H9 (cell line): ENCODE measurements at regions not wholly inside any gene's neighbourhood (a gene's known extent, or its start where the extent isn't known, plus 50 kb on each side); places are given as distances from the start of the nearest gene placed in this dataset.
"Not testable (repeated sequence)": the region's sequence is repeated elsewhere in the genome, so short reads cannot be mapped to it uniquely, and the experiment has no call there.

Experiments used
- DNase-seq: peaks from one replicate; pipeline ENCODE4 v3.0.0-alpha.2; 2017
- H2AFZ ChIP-seq: one replicate; pipeline ENCODE4 v1.6.1; 2013; ENCODE audit warnings: mild to moderate bottlenecking, low read length, control low read depth, moderate library complexity
- H2AK5ac ChIP-seq: 2 replicates; pipeline ENCODE4 v1.6.1; 2013; ENCODE audit warnings: low read length, control low read depth, mixed read lengths; ENCODE audit not compliant: insufficient read length
- H2BK120ac ChIP-seq: one replicate; pipeline ENCODE4 v1.6.1; 2013; ENCODE audit warnings: low read depth, mild to moderate bottlenecking, low read length, control low read depth, inconsistent platforms; ENCODE audit not compliant: poor library complexity, severe bottlenecking
- H2BK12ac ChIP-seq: 2 replicates; pipeline ENCODE4 v1.6.1; 2013; ENCODE audit warnings: low read length, control low read depth, mixed read lengths, low read depth; ENCODE audit not compliant: insufficient read length
- H2BK15ac ChIP-seq: 2 replicates; pipeline ENCODE4 v1.6.1; 2013; ENCODE audit warnings: low read depth, low read length, control low read depth
- H2BK20ac ChIP-seq: one replicate; pipeline ENCODE4 v1.6.1; 2013; ENCODE audit warnings: low read depth, mild to moderate bottlenecking, low read length, control low read depth, inconsistent platforms; ENCODE audit not compliant: poor library complexity, severe bottlenecking
- H2BK5ac ChIP-seq: 2 replicates; pipeline ENCODE4 v1.6.1; 2013; ENCODE audit warnings: low read length, control low read depth, mixed read lengths; ENCODE audit not compliant: insufficient read length
- H3K14ac ChIP-seq: 2 replicates; pipeline ENCODE4 v1.6.1; 2013; ENCODE audit warnings: low read length, control low read depth; ENCODE audit not compliant: insufficient read depth
- H3K18ac ChIP-seq: 2 replicates; pipeline ENCODE4 v1.6.1; 2013; ENCODE audit warnings: low read depth, mild to moderate bottlenecking, mixed read lengths, low read length, control low read depth; ENCODE audit not compliant: insufficient read length
- H3K23ac ChIP-seq: 2 replicates; pipeline ENCODE4 v1.6.1; 2013; ENCODE audit warnings: low read length, control low read depth, mixed read lengths, low read depth; ENCODE audit not compliant: insufficient read length
- H3K23me2 ChIP-seq: 2 replicates; pipeline ENCODE4 v1.6.1; 2013; ENCODE audit warnings: low read depth, mild to moderate bottlenecking, mixed read lengths, low read length, control low read depth; ENCODE audit not compliant: insufficient read length, poor library complexity, severe bottlenecking
- H3K27ac ChIP-seq: 2 replicates; pipeline ENCODE4 v1.5.1; 2013; ENCODE audit warnings: low read length, control low read depth, mixed read lengths, low read depth; ENCODE audit not compliant: insufficient read length
- H3K27me3 ChIP-seq: 2 replicates; pipeline ENCODE4 v1.6.1; 2013; ENCODE audit warnings: low read length, control low read depth, inconsistent platforms; ENCODE audit not compliant: insufficient read depth
- H3K4ac ChIP-seq: 2 replicates; pipeline ENCODE4 v1.6.1; 2013; ENCODE audit warnings: low read depth, mild to moderate bottlenecking, control low read depth, inconsistent platforms, low read length, moderate library complexity
- H3K4me1 ChIP-seq: 2 replicates; pipeline ENCODE4 v1.6.1; 2013; ENCODE audit warnings: low read length, control low read depth, inconsistent platforms; ENCODE audit not compliant: insufficient read depth
- H3K4me2 ChIP-seq: 2 replicates; pipeline ENCODE4 v1.6.1; 2013; ENCODE audit warnings: low read length, control low read depth, mixed read lengths; ENCODE audit not compliant: insufficient read length, insufficient read depth
- H3K56ac ChIP-seq: 2 replicates; pipeline ENCODE4 v1.6.1; 2013; ENCODE audit warnings: low read depth, mild to moderate bottlenecking, mixed read lengths, low read length, control low read depth; ENCODE audit not compliant: insufficient read length
- H3K79me1 ChIP-seq: 2 replicates; pipeline ENCODE4 v1.6.1; 2013; ENCODE audit warnings: low read depth, mild to moderate bottlenecking, moderate library complexity, low read length, control low read depth, inconsistent platforms; ENCODE audit not compliant: insufficient read depth, poor library complexity, severe bottlenecking
- H3K79me2 ChIP-seq: 2 replicates; pipeline ENCODE4 v1.6.1; 2013; ENCODE audit warnings: low read length, control low read depth, inconsistent platforms; ENCODE audit not compliant: insufficient read depth
- H3K9ac ChIP-seq: 2 replicates; pipeline ENCODE4 v1.6.1; 2013; ENCODE audit warnings: low read length, control low read depth, mixed read lengths; ENCODE audit not compliant: insufficient read length; ENCODE audit errors: extremely low read depth
- H3K9me3 ChIP-seq: one replicate; pipeline ENCODE4 v1.6.1; 2013; ENCODE audit warnings: low read depth, low read length, inconsistent platforms; ENCODE audit not compliant: control insufficient read depth
- H3T11ph ChIP-seq: one replicate; pipeline ENCODE4 v1.6.1; 2013; ENCODE audit warnings: mild to moderate bottlenecking, low read length, control low read depth, inconsistent platforms
- H4K20me1 ChIP-seq: one replicate; pipeline ENCODE4 v1.6.1; 2013; ENCODE audit not compliant: control insufficient read depth, insufficient read length, insufficient read depth
- H4K5ac ChIP-seq: 2 replicates; pipeline ENCODE4 v1.6.1; 2013; ENCODE audit warnings: low read depth, mild to moderate bottlenecking, mixed read lengths, low read length, control low read depth; ENCODE audit not compliant: insufficient read length
- H4K8ac ChIP-seq: replicated peaks from 2 replicates; pipeline ENCODE4 v1.6.1; 2013; ENCODE audit warnings: low read length, control low read depth, mixed read lengths, low read depth; ENCODE audit not compliant: insufficient read length
- H4K91ac ChIP-seq: 2 replicates; pipeline ENCODE4 v1.6.1; 2013; ENCODE audit warnings: low read depth, mild to moderate bottlenecking, moderate library complexity, mixed read lengths, low read length, control low read depth; ENCODE audit not compliant: insufficient read length
- H3K27ac Mint-ChIP-seq, 3 experiments: 2 replicates in 2 of 3; 3 replicates in 1 of 3; pipeline ENCODE4 v1.8.0; 2020 to 2021; ENCODE audit warnings: mixed read lengths in 3 of 3, mild to moderate bottlenecking in 1 of 3, moderate library complexity in 1 of 3
- H3K27me3 Mint-ChIP-seq: 2 replicates; pipeline ENCODE4 v1.8.0; 2021; ENCODE audit warnings: low read depth, mild to moderate bottlenecking, moderate library complexity, mixed read lengths
- H3K36me3 Mint-ChIP-seq, 3 experiments: 2 replicates in 2 of 3; 3 replicates in 1 of 3; pipeline ENCODE4 v1.8.0; 2020 to 2021; ENCODE audit warnings: low read depth in 3 of 3, mixed read lengths in 3 of 3; ENCODE audit not compliant: insufficient read depth in 1 of 3
- H3K4me1 Mint-ChIP-seq, 2 experiments: 2 replicates each; pipeline ENCODE4 v1.8.0; 2020; ENCODE audit warnings: mixed read lengths in 2 of 2
- H3K4me3 Mint-ChIP-seq, 2 experiments: 2 replicates in 1 of 2; 3 replicates in 1 of 2; pipeline ENCODE4 v1.8.0; 2020 to 2021; ENCODE audit warnings: mild to moderate bottlenecking in 2 of 2, mixed read lengths in 2 of 2, moderate library complexity in 1 of 2
- H3K9me3 Mint-ChIP-seq, 2 experiments: 2 replicates in 1 of 2; 3 replicates in 1 of 2; pipeline ENCODE4 v1.8.0; 2020; ENCODE audit warnings: mild to moderate bottlenecking in 2 of 2, mixed read lengths in 2 of 2, moderate library complexity in 1 of 2
- WGBS: extraction: QIAGEN DNeasy Blood & Tissue Kit; methylation state at CpG from one replicate; pipeline ENCODE4 v1.1.7; 2013; ENCODE audit warnings: missing lambda C conversion rate, low lambda C conversion rate, mixed read lengths; ENCODE audit not compliant: insufficient read length; ENCODE audit errors: extremely low coverage; 5-methylcytosine and 5-hydroxymethylcytosine counted together
- TF ChIP-seq, protein P1 (sequence below): fragments of 200-600 bp; sonication (generic); conservative IDR thresholded peaks from 3 replicates; pipeline ENCODE4 v1.8.0; 2021; ENCODE audit warnings: antibody characterized with exemption, mild to moderate bottlenecking

DNA sequence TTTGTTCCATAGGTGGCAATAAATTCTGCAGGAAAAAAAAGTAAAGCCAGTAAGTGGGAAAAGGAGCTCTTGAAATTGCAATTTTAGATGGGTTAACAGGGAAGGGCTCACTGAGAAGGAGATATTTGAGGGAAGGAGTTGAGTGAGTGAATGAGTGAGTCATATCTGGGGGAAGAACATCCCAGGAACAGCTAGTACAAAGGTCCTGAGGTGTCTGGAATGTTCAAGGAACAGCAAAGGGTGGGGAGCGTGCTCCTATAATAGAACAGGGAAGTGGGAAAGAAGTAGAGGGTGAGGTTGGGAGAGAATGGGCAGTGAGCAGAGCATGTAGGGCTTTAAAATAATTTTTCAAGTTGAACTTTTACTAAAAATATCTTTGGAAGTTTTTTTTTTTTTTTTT is 68.0 kb upstream of the PSME4 start:
- no peak overlapping the region for H3K27ac Mint-ChIP-seq
- no peaks in the 10 kb centered on the region for H3K27me3 ChIP-seq
- H3K79me2 ChIP-seq: no peaks in the 10 kb centered on the region
- no peak overlapping the region for H4K8ac ChIP-seq
- no peak overlapping the region for H3K4me2 ChIP-seq
- H3K14ac ChIP-seq: no peak overlapping the region
- no peaks in the 10 kb centered on the region for H3K9me3 ChIP-seq
- H3K56ac ChIP-seq: no peak overlapping the region
- no peaks in the 10 kb centered on the region for H3K23me2 ChIP-seq
- no peak overlapping the region for H3K9ac ChIP-seq
- H3K79me1 ChIP-seq: no peaks in the 10 kb centered on the region
- no peak overlapping the region for H2AK5ac ChIP-seq
- H3K36me3 Mint-ChIP-seq: no peaks in the 10 kb centered on the region
- H3K27me3 Mint-ChIP-seq: no peaks in the 10 kb centered on the region
- no peaks in the 10 kb centered on the region; a peak in 1 of 5 replicates for H3K9me3 Mint-ChIP-seq
- H2AFZ ChIP-seq: no peak overlapping the region
- H3K4ac ChIP-seq: no peak overlapping the region
- H3T11ph ChIP-seq: no peak overlapping the region
- H2BK20ac ChIP-seq: no peak overlapping the region
- H2BK15ac ChIP-seq: no peak overlapping the region
- no peaks in the 10 kb centered on the region for H4K20me1 ChIP-seq
- no CpG with 5 or more reads among the region's 1 CpG for WGBS
- no peak overlapping the region for H2BK12ac ChIP-seq
- no peaks in the 10 kb centered on the region for H3K4me1 ChIP-seq
- H3K4me1 Mint-ChIP-seq: no peaks in the 10 kb centered on the region
- H3K23ac ChIP-seq: no peak overlapping the region
- H4K91ac ChIP-seq: no peak overlapping the region
- H2BK120ac ChIP-seq: no peak overlapping the region
- TF ChIP-seq, protein P1, sequence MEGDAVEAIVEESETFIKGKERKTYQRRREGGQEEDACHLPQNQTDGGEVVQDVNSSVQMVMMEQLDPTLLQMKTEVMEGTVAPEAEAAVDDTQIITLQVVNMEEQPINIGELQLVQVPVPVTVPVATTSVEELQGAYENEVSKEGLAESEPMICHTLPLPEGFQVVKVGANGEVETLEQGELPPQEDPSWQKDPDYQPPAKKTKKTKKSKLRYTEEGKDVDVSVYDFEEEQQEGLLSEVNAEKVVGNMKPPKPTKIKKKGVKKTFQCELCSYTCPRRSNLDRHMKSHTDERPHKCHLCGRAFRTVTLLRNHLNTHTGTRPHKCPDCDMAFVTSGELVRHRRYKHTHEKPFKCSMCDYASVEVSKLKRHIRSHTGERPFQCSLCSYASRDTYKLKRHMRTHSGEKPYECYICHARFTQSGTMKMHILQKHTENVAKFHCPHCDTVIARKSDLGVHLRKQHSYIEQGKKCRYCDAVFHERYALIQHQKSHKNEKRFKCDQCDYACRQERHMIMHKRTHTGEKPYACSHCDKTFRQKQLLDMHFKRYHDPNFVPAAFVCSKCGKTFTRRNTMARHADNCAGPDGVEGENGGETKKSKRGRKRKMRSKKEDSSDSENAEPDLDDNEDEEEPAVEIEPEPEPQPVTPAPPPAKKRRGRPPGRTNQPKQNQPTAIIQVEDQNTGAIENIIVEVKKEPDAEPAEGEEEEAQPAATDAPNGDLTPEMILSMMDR: no peak
- H2BK5ac ChIP-seq: no peak overlapping the region
- no peak overlapping the region for H3K4me3 Mint-ChIP-seq
- no peak for DNase-seq
- no peak overlapping the region for H3K18ac ChIP-seq
- no peak overlapping the region for H4K5ac ChIP-seq
- H3K27ac ChIP-seq: no peak overlapping the region

DNA sequence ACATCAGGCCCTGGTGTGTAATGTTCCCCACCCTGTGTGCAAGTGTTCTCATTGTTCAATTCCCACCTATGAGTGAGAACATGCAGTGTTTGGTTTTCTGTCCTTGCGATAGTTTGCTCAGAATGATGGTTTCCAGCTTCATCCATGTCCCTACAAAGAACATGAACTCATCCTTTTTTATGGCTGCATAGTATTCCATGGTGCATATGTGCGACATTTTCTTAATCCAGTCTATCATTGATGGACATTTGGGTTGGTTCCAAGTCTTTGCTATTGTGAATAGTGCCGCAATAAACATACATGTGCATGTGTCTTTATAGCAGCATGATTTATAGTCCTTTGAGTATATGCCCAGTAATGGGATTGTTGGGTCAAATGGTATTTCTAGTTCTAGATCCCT is 60.5 kb upstream of the PSME4 start:
- H3K27ac Mint-ChIP-seq, H2BK15ac ChIP-seq, H3K4me1 Mint-ChIP-seq, H3K4me1 ChIP-seq, H3K56ac ChIP-seq, H3K18ac ChIP-seq, H3K4me2 ChIP-seq, H3K79me2 ChIP-seq, H3K79me1 ChIP-seq, H3K14ac ChIP-seq, H4K8ac ChIP-seq, H2BK20ac ChIP-seq, H2AK5ac ChIP-seq, H2BK12ac ChIP-seq, H3K9me3 Mint-ChIP-seq, H4K91ac ChIP-seq, H2BK5ac ChIP-seq, H3K23me2 ChIP-seq, H3K9me3 ChIP-seq, H3K4ac ChIP-seq, H4K5ac ChIP-seq, H3K36me3 Mint-ChIP-seq, H2BK120ac ChIP-seq, H3K27me3 Mint-ChIP-seq, H3K27me3 ChIP-seq, H3K23ac ChIP-seq, H3K9ac ChIP-seq, H4K20me1 ChIP-seq, DNase-seq, H3K27ac ChIP-seq, H2AFZ ChIP-seq, H3T11ph ChIP-seq, H3K4me3 Mint-ChIP-seq: not testable (repeated sequence)
- no CpG with 5 or more reads among the region's 3 CpGs for WGBS
